CD4-positive, alpha-beta T cell treated with Interleukin-17A for 4 hours (primary cell): ENCODE measurements at regions not wholly inside any gene's neighbourhood (a gene's known extent, or its start where the extent isn't known, plus 50 kb on each side); places are given as distances from the start of the nearest gene placed in this dataset.
"Not testable (repeated sequence)": the region's sequence is repeated elsewhere in the genome, so short reads cannot be mapped to it uniquely, and the experiment has no call there.

Source experiments
- DNase-seq: peaks from one replicate; pipeline ENCODE4 v3.0.0-alpha.2; 2020; ENCODE audit warnings: mixed read lengths

DNA sequence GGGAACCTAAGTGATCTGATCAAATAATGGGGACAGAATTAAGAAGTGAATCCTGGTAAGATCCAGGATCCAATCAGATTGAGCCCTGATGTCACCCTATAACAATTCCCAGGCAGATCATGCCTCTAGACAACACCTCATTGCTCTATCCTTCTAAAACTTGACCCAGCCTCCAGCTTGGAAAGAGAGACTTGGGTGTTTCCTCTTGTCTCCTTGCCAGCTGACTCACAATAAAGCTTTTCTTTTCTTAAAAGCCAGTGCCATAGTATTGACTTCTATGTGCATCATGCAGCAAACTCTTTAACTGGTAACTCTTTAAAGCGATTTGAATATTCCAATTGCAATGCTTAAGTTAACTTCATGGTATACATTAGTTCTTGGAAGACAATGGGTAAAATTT, 109.6 kb upstream of the CHORDC1 start:
- no peak for DNase-seq

DNA sequence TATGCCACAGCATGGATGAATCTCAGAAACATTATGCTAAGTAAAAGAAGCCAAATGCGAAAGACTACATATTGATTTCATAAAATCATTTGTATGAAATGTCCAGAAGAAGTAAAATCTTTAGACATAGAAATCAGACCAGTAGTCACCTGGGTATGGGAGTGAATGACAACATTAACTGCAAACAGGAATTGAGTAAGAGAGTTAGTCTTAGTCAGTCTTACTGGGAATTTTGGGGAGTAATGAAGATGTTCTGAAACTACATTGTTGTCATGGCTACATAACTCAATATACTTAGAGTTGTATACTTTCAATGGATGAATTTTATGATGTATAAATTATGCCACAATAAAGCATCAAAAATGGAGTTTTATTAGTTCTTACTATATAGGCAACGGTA, 107.8 kb upstream of the CHORDC1 start:
- DNase-seq = no peak

DNA sequence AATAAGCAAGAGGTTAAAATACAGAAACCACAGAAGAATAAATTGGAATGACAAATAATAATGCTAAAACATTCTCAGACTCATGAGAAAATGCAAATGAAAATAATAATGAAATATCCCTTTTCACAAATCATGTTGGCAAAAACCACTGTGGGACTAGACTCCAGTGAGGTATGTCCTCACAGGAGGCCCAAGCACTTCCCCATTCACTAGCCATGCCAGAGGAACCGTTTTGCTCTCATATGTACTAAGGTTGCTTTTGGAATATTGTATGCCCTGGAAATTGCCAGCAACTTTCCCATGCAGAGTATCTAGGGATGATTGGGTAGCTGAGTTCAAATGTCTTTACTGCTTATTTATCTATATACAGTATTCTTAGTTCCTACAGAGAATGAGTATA, 106.2 kb upstream of the CHORDC1 start:
- no peak for DNase-seq

DNA sequence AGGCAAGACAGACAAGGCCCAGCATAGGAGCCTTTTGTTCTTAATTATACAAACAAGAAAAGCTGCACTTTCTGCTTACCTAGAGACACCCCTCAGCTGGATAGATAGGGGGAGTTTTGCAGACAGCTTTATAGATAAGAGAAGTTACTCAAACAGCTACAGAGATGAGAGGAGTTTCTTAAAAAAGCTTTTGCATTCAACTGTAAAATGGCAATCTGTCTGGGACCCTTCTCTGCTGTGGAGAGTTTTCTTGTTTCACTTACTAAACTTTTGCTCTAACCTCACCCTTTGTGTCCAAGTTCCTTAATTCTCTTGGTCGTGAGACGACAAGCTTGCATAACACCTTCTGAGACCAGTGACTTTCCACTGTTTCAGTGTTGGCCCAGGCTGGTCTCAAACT, 103.8 kb upstream of the CHORDC1 start:
- no peak for DNase-seq

DNA sequence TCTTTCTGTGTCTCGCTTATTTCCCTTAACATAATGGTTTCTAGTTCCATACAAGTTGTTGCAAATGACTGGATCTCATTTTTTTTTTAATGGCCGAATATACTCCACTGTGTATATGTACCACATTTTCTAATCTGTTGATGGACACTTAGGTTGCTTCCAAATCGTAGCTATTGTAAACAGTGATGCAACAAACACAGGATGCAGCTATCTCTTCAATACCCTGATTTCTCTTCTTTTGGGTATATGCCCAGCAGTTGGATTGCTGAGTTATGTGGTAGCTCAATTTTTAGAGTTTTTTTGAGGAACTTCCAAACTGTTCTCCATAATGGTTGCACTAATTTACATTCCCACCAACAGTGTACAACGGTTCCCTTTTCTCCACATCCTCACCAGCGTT, 100.4 kb upstream of the CHORDC1 start:
- DNase-seq = no peak

DNA sequence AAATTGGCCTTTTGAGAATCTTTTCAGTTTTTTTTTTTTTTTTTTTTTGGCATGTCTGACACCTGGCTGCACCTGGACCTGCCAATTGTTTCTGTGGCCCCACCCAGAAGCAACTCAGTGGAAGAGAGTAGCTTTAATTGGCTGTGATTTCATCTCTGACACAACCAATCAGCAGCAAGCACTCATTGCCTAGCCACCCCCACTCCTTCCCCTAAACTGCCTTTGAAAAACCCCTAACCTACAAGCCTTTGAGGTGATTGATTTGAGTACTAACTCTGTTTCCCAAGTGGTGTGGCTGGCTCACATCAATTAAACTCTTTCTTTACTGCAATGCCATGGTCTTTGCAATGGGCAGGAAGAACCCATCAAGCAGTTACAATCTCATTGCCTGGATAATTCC, 98.2 kb upstream of the CHORDC1 start:
- no peak for DNase-seq

DNA sequence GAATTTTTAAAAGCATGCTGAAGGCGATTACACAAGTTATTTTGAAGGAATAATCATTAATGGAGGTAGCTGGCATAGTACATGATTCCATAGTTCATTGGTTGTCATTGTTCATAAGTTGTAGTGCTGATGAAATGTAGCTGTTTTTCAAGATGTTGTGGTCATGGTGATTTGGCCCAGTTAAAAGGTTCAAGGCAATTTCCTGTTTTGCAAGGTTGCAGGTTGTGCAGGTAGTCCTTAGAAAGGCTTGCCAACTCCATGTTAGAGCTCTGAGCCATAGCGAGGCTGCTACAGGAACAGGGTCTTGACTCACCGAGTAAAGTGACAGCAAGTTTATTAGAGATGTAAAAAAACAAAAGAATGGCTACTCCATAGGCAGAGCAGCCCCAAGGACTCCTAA, 95.8 kb upstream of the CHORDC1 start:
- no peak for DNase-seq

DNA sequence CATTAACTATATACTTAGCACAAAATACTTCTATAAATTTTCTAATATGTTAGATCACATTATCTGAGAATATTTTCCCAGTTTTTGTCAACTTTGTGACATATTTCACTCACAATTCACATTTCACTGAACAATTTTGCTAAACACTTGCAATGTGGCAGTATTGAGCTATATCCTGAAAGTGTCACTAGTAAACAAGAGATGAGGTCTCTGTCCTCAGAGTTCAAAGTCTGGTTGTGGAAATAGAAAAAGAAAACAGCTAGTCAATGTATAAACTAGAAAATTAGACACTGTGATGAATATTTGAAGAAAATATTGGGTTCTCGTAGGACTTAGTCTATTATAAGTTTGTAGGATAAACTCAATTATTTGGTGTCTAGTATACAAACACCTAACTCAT, 87.4 kb upstream of the CHORDC1 start:
- DNase-seq = no peak

DNA sequence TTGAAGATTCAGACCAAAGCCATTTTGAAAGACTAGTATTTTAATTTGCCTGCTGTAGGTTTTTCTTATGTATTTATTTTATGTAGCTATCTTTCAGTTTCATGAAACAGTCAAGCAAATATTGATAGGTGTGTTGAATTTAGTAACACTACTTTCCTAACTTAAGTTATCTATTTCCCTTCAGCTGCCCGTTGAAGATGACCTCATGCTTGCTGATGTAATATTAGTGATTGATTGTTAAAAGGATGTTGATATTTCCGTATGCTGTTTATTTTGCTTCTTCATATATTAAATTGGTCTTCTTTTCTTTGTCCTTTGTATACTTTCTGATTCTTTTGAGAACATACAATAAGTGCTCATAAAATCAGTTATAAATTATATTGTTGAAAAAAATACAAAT, 86.8 kb upstream of the CHORDC1 start:
- no peak for DNase-seq

DNA sequence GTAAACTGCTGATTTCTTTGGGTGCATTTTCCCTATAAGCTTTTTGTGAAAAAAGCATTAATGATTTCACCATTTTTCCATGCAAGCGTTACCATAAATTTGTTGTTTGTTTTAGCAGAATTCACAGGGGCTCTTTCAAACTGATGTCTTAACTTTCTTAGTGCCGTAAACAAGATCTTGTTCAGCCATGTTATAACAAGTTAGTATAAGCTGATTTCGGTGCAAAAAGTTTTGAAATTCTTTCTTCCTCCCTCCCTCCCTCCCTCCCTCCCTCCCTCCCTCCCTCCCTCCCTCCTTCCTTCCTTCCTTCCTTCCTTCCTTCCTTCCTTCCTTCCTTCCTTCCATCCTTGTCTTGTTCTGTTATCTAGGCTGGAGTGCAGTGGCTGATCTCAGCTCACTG, 71.7 kb upstream of the CHORDC1 start:
- no peak for DNase-seq

DNA sequence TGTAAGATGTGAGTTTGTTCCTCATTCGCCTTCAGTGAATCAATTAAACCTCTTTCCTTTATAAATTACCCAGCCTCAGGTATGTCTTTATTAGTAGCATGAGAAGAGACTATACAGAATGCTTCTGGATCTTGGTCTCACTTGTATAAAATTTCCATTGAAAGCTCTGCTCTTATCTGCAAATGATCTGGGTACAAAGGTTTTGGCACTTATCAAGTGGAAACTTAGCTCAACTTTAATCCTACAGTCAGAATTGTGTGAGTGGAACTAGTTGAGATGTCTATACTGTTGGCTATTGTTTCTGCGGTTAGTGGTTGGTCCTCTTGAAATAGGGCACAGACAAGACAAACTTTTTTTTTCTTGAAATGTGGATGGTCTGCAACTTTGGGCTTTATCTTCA, 71.2 kb upstream of the CHORDC1 start:
- no peak for DNase-seq

DNA sequence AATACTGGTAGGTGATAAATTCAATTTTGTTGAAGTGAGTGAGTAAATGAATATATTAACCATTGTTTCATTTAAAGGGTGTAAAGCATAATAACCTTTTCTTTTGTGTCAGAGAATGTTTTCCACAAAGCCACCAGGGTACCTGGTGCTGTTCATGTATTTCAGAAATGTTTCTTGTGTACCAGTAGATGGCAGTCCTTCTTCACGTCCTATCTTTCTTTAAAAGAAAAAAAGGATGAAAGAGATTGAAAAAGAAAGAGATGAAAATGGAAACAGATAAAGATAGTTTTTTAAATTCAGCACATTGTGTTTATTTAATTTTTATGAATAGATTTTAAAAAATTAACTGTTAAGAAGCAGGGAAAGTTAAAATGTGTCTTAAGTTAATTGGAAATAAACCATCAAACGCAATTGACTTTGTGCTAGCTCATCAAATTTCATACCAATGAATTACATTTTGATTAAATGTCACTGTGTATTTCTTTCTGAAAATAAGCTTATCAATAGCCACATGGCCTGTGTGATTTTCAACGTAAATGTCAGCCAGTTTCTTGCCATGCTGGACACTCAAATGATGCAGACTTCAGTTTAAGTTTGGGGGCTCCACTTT, 65.5 kb upstream of the CHORDC1 start:
- DNase-seq = no peak

DNA sequence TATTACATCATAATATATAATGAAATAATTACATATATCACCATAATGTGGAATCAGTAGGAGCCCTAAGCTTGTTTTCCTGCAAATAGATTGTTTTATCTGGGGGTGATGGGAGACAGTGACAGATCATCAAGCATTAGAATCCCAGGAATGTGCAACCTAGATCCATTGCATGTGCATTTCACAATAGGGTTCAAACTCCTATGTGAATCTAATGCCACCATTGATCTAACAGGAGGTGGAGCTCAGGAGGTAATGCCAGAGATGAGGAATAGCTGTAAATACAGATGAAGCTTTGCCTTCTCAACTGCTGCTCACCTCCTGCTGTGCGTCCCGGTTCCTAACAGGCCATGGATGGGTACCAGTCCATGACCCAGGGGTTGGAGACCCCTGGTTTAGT, 63.8 kb upstream of the CHORDC1 start:
- DNase-seq = no peak

DNA sequence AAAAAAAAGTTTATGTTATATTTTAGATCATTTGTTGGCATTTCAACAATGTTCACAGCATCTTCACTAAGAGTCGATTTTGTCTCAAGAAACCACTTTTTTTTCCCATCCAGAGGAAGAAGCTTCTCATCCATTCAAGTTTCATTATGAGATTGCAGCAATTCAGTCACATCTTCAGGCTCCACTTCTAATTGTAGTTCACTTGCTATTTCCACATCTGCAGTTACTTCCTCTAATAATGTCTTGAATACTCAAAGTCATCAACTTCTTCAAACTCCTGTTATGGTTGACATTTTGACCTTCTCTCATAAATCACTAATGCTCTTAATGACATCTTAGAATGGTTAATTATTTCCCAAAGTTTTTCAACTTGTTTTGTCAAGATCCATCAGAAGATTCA, 61.3 kb upstream of the CHORDC1 start:
- no peak for DNase-seq

DNA sequence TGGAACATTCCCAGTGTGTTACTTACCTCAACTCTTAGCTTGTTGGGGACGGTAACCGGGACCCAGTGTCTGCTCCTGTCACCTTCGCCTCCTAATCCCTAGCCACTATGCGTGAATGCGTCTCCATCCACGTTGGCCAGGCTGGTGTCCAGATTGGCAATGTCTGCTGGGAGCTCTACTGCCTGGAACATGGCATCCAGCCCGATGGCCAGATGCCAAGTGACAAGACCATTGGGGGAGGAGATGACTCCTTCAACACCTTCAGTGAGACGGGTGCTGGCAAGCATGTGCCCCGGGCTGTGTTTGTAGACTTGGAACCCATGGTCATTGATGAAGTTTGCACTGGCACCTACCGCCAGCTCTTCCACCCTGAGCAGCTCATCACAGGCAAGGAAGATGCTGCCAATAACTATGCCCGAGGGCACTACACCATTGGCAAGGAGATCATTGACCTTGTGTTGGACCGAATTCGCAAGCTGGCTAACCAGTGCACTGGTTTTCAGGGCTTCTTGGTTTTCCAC, 59.8 kb upstream of the CHORDC1 start:
- not testable (repeated sequence) for DNase-seq

DNA sequence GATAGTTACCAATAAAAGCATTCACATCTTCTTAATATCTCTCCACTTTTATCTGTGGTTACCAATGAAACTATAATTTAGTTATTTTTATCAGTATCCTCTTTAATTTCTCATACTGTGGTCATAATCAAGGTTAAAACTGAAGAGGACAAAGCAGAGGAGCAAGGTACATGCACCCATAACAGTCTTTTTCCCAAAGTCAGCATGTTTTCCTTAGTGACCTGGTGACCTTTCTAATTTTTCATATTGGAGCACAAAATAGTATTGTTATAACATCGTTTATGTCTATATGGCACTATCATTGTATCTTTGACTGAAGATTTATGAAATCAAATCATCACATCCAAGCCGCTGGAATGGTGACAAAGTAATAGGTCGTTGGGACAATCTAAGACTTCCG, 51.5 kb upstream of the CHORDC1 start:
- DNase-seq = no peak
